ENCODE measurements at regions not wholly inside any gene's neighbourhood (a gene's known extent, or its start where the extent isn't known, plus 50 kb on each side); places are given as distances from the start of the nearest gene placed in this dataset.

- TF ChIP-seq NFAT5 (CRISPR knock-in tag; IDR thresholded peaks at IDR 0.05) (no peak), SMC3 (IDR thresholded peaks at IDR 0.05; ENCODE audit: low read length) (peak; percentile 71), ARHGAP35 (CRISPR knock-in tag; IDR thresholded peaks at IDR 0.05; ENCODE audit: borderline replicate concordance) (peak; percentile 71; the same call in 1 of the 2 replicates), ZSCAN12 (CRISPR knock-in tag; IDR thresholded peaks at IDR 0.05) (no peak), NR0B2 (CRISPR knock-in tag; IDR thresholded peaks at IDR 0.05) (no peak), E2F1 (CRISPR knock-in tag; IDR thresholded peaks at IDR 0.05) (peak; percentile 58; the same call in 1 of the 2 replicates), ZNF280B (CRISPR knock-in tag; IDR thresholded peaks at IDR 0.05; ENCODE audit: borderline replicate concordance) (0 out of 2 replicates have a peak, but pooled peaks have one; percentile 38), ZMYM4 (CRISPR knock-in tag; IDR thresholded peaks at IDR 0.05) (peak; percentile 95), HOXA5 (CRISPR knock-in tag; IDR thresholded peaks at IDR 0.05) (peak; percentile 68; the same call in 1 of the 2 replicates), RAD21 (CRISPR knock-in tag; IDR thresholded peaks at IDR 0.05) (peak; percentile 79), ZNF143 (CRISPR knock-in tag; IDR thresholded peaks at IDR 0.05) (peak; percentile 87), ZFP91 (CRISPR knock-in tag; IDR thresholded peaks at IDR 0.05; ENCODE audit: borderline replicate concordance) (peak; percentile 55; the same call in 1 of the 2 replicates), ZNF574 (CRISPR knock-in tag; IDR thresholded peaks at IDR 0.05) (peak; percentile 74)
These were observed 51.0 kb upstream of the TCF21 start (continued) for GRCh38 chr6:133837801-133838349.
